ENCODE measurements at regions not wholly inside any gene's neighbourhood (a gene's known extent, or its start where the extent isn't known, plus 50 kb on each side); places are given as distances from the start of the nearest gene placed in this dataset.

DNA sequence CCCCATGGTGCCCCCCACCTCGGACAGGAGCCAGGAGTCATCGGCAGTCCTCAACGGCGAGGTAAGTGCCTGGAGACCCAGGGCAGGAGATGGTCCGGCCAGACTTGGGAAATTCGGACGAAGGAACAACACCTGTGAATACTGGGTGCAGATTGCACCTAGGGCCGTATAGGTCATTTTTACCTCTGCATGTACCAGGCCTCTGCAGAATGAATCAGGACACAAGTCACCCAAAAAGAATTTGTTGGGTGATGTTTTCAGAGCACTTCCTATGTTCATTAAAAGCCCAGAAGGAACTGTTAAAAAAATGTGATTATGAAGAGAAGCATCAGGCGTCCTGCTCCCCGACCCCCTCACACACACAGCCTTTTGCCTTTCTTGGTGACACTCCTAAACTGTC is 93.9 kb downstream of the C11orf91 start:
- TF ChIP-seq GABPA (tag; conservative IDR thresholded peaks at IDR 0.05; ENCODE audit: low read depth), result no peak
- TF ChIP-seq ATF1 (CRISPR knock-in tag; IDR thresholded peaks at IDR 0.05), result no peak
- no peak for TF ChIP-seq ATF1 (tag; IDR thresholded peaks at IDR 0.05)
- TF ChIP-seq, protein P1, sequence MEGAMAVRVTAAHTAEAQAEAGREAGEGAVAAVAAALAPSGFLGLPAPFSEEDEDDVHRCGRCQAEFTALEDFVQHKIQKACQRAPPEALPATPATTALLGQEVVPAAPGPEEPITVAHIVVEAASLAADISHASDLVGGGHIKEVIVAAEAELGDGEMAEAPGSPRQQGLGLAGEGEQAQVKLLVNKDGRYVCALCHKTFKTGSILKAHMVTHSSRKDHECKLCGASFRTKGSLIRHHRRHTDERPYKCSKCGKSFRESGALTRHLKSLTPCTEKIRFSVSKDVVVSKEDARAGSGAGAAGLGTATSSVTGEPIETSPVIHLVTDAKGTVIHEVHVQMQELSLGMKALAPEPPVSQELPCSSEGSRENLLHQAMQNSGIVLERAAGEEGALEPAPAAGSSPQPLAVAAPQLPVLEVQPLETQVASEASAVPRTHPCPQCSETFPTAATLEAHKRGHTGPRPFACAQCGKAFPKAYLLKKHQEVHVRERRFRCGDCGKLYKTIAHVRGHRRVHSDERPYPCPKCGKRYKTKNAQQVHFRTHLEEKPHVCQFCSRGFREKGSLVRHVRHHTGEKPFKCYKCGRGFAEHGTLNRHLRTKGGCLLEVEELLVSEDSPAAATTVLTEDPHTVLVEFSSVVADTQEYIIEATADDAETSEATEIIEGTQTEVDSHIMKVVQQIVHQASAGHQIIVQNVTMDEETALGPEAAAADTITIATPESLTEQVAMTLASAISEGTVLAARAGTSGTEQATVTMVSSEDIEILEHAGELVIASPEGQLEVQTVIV (CRISPR knock-in tag; IDR thresholded peaks at IDR 0.05; ENCODE audit: borderline replicate concordance), result no peak
- TF ChIP-seq ZBED1 (IDR thresholded peaks at IDR 0.05), result no peak
- no peak for TF ChIP-seq CTCF (IDR thresholded peaks at IDR 0.05 in 2 of 3, conservative IDR thresholded peaks at IDR 0.05 in 1 of 3; ENCODE audit: insufficient read depth in 2 of 3, low read depth in 1 of 3, low read length in 3 of 3)
- no peak for TF ChIP-seq CEBPG (CRISPR knock-in tag; IDR thresholded peaks at IDR 0.05)
- no peak for TF ChIP-seq CEBPG (tag; conservative IDR thresholded peaks at IDR 0.05 in 1 of 2, IDR thresholded peaks at IDR 0.05 in 1 of 2)
- TF ChIP-seq ZNF311 (CRISPR knock-in tag; IDR thresholded peaks at IDR 0.05), result no peak
- no peak for TF ChIP-seq XRCC3 (IDR thresholded peaks at IDR 0.05)
- TF ChIP-seq NFATC3 (IDR thresholded peaks at IDR 0.05), result no peak
- no peak for TF ChIP-seq MAX (CRISPR knock-in tag; IDR thresholded peaks at IDR 0.05)
- TF ChIP-seq SMC3 (conservative IDR thresholded peaks at IDR 0.05; ENCODE audit: insufficient read depth, low read depth, low read length), result no peak

All from K562 (cell line).